ENCODE measurements at regions not wholly inside any gene's neighbourhood (a gene's known extent, or its start where the extent isn't known, plus 50 kb on each side); places are given as distances from the start of the nearest gene placed in this dataset.
"Not testable (repeated sequence)": the region's sequence is repeated elsewhere in the genome, so short reads cannot be mapped to it uniquely, and the experiment has no call there.

DNA sequence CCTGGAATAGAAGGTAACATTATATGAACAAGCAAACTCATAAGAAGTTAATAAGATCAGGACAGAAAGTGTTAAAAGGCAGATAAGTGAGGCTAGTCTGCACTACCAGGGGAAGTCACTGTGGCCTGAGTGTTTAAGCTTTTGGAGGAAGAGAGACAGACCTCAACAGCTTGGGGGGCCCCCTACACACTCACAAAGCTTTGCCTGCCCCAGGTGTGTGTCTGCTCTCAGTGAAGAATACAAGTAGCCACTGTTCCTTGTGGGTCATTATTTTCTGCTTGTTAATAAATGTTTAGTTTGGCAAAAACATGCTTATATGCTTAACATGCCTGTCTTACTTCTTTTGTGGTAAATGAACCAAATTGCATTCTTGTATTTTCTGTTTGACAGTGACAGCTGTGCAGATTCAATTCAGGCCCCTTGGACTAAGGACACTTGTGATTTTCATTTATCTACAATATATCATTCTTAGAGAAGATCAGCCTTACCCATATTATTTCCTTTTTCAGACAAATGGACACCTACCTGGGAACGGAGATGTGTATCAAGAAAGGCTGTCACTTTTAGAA lies 50.7 kb upstream of the C12orf71 start:
- Histone ChIP-seq H3K27ac (no peak overlapping the region), H3K36me3 (ENCODE audit: insufficient read depth, low read length) (no peaks in the 10 kb centered on the region), H3K9me3 (ENCODE audit: low read depth, low read length) (no peaks in the 10 kb centered on the region), H3K4me3 (no peak overlapping the region), H3K9ac (ENCODE audit: insufficient read length) (no peak overlapping the region)
- TF ChIP-seq POLR2AphosphoS5 (IDR thresholded peaks at IDR 0.05; ENCODE audit: borderline replicate concordance, low read depth, low read length) (no peak), FOXP2 (optimal IDR thresholded peaks at IDR 0.05; ENCODE audit: control extremely low read depth, extremely low read length, insufficient read depth) (no peak), EZH2 (IDR thresholded peaks at IDR 0.05) (no peak)
- DNase-seq (ENCODE audit: low read depth, low spot score) = no peak

DNA sequence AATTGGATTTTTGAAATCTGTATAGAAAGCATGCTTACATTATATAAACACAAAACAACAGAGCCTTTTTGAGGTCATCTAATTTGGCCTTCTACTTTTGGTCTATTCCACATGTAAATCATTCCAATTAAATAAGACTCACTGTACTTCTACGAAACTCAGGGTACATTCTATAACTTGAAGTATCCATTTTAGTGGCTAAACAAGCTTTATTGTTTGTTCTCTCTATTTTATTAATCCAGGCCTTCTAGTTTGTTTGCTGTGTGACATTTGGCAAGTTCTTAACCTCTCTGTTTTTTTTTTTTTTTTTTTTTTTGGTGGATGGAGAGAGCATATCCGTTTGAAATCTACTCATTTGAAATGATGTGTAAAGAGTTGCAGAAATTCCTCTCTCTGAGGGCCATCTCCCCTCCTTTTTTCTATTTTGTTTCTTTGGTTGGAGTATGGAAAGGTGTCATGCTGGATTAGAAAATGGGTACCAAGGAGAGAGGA lies 58.1 kb upstream of the C12orf71 start:
- Histone ChIP-seq H3K4me3 (no peak overlapping the region), H3K36me3 (ENCODE audit: insufficient read depth, low read length) (no peaks in the 10 kb centered on the region), H3K9me3 (ENCODE audit: low read depth, low read length) (no peaks in the 10 kb centered on the region), H3K9ac (ENCODE audit: insufficient read length) (no peak overlapping the region), H3K27ac (no peak overlapping the region)
- DNase-seq (ENCODE audit: low read depth, low spot score) = no peak
- TF ChIP-seq EZH2 (IDR thresholded peaks at IDR 0.05) (no peak), POLR2AphosphoS5 (IDR thresholded peaks at IDR 0.05; ENCODE audit: borderline replicate concordance, low read depth, low read length) (no peak), FOXP2 (optimal IDR thresholded peaks at IDR 0.05; ENCODE audit: control extremely low read depth, extremely low read length, insufficient read depth) (no peak)

DNA sequence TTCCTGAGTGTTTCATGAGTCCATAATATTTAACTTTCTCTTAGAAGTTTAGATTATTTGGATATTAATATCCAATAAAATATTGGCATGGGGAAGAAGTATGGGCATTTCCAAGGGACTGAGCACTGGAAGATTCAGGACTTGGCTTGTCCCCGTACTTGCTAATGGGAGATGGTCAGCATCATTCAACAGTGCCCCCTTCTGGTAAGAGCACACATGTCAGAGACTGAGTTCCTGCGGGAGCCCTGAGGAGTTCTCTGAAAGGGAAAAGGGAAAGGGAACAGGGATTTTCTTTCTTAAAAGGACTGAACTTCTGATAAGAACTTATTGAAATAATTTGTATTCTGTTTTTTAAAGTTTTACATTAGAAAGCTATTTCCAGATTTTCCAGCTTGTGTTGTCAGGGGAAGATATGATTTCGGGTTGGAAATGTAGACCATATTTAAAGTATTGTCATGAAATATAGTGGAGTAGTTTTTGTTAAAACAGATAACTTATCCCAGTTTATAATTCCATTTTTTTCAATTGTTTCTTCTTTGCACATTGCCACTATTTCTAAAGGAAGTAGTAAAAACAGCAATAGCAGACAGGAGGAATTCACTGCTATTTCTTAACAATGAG lies 59.8 kb upstream of the C12orf71 start:
- Histone ChIP-seq H3K9ac (ENCODE audit: insufficient read length) (no peak overlapping the region), H3K9me3 (ENCODE audit: low read depth, low read length) (no peaks in the 10 kb centered on the region), H3K4me3 (no peak overlapping the region), H3K36me3 (ENCODE audit: insufficient read depth, low read length) (no peaks in the 10 kb centered on the region), H3K27ac (no peak overlapping the region)
- DNase-seq (ENCODE audit: low read depth, low spot score) = peak; percentile 37
- TF ChIP-seq POLR2AphosphoS5 (IDR thresholded peaks at IDR 0.05; ENCODE audit: borderline replicate concordance, low read depth, low read length) (no peak), FOXP2 (optimal IDR thresholded peaks at IDR 0.05; ENCODE audit: control extremely low read depth, extremely low read length, insufficient read depth) (no peak), EZH2 (IDR thresholded peaks at IDR 0.05) (no peak)

DNA sequence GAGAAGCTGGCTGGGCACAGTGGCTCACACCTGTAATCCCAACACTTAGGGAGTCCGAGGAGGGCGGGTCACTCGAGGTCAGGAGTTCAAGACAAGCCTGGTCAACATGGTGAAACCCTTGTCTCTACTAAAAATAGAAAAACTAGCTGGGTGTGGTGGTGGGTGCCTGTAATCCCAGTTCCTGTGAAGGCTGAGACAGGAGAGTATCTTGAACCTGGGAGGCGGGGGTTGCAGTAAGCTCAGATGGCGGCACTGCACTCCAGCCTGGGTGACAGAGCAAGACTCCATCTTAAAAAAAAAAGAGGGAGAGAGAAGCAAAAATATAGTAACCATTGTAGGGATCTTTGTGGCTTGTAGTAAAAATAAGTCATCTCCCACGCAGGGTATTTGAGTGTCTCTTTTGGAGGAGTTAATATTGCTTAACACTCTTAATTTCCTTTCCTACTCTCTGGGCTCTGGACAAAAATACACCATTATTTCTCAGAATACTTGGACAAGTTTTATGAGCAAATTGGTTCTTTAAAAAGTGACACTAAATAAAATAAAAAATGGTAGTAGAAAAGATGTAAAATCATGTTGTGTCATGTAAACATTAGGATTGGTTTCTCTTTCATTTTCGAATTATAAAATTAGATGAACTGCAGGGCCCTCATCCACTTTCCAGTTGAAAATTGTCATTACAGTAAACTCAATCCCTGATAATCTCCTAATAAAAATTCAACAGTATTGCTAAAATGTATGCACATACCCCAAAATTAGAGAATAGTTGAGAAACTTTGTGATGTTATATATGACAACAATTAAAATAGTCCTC lies 61.1 kb upstream of the C12orf71 start:
- H3K4me3 ChIP-seq = no peak overlapping the region
- no peak overlapping the region for H3K9ac ChIP-seq (ENCODE audit: insufficient read length)

DNA sequence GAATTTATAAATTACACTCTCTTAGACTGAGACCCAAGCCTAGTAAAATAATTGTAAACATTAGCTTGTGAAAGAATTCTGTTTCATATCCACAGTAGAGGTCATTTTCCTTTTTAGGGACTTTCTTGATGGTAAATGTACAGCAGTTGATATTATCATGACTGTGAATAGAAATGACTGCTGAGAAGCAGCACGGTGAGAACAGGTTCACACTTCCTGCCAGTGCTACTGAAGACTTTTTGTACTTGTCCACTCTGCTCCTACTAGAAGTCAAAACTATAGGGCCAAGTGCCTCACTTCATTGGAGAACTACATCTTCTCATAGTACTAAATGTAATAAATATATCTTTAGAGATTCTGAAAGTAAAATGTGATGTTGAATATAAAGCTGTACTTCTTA lies 63.3 kb upstream of the C12orf71 start:
- not testable (repeated sequence) for H3K9ac ChIP-seq (ENCODE audit: insufficient read length); DNase-seq (ENCODE audit: low read depth, low spot score); H3K9me3 ChIP-seq (ENCODE audit: low read depth, low read length); H3K4me3 ChIP-seq; H3K36me3 ChIP-seq (ENCODE audit: insufficient read depth, low read length); H3K27ac ChIP-seq

More for the DNA sequence above, 61.1 kb upstream of the C12orf71 start:
- DNase-seq (ENCODE audit: low read depth, low spot score) = no peak
- TF ChIP-seq EZH2 (IDR thresholded peaks at IDR 0.05) (no peak), POLR2AphosphoS5 (IDR thresholded peaks at IDR 0.05; ENCODE audit: borderline replicate concordance, low read depth, low read length) (no peak), FOXP2 (optimal IDR thresholded peaks at IDR 0.05; ENCODE audit: control extremely low read depth, extremely low read length, insufficient read depth) (no peak)
- H3K36me3 ChIP-seq (ENCODE audit: insufficient read depth, low read length) = no peaks in the 10 kb centered on the region
- no peaks in the 10 kb centered on the region for H3K9me3 ChIP-seq (ENCODE audit: low read depth, low read length)
- no peak overlapping the region for H3K27ac ChIP-seq

DNA sequence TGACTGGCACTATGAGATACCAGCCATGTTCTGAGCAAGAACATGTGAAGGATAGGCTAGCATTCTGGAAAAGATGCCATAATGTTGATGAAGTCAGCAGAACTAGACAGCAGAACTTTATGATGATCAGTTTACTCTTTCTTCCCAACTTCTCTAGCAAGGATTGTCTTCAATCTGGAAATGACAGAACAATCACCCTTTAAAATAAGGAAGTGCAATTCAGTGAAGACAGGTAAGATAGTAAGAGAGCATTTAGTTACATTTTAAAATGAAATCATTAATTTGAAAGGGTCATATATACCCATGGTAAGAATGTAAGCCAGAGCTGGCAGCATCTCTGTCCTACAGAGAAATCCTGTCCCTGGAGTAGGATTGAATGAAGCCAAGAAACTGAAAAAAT lies 66.0 kb upstream of the C12orf71 start:
- no peak for TF ChIP-seq EZH2 (IDR thresholded peaks at IDR 0.05)
- no peak for TF ChIP-seq POLR2AphosphoS5 (IDR thresholded peaks at IDR 0.05; ENCODE audit: borderline replicate concordance, low read depth, low read length)
- TF ChIP-seq FOXP2 (optimal IDR thresholded peaks at IDR 0.05; ENCODE audit: control extremely low read depth, extremely low read length, insufficient read depth) = no peak
- no peaks in the 10 kb centered on the region for H3K36me3 ChIP-seq (ENCODE audit: insufficient read depth, low read length)
- H3K9ac ChIP-seq (ENCODE audit: insufficient read length) = no peak overlapping the region

DNA sequence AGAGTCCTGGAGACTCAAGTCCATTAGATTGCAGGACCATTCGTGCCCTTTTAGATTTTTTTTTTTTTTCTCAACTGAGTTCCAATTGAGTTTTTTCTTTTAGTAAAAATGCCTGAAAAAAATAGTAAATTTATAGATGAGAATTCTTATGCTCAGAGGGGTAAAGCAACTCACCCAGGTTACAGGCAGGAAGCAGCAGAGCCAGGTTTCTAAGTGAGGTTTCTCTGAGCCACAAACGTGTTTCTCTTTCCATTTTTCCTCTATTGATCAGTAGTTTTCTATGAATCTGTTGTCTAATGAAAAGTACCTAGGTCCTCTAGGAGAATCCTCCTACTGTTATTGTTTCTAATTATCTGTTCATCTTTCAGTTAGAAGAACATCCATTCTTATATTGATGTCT lies 66.4 kb upstream of the C12orf71 start:
- H3K36me3 ChIP-seq (ENCODE audit: insufficient read depth, low read length) = no peaks in the 10 kb centered on the region
- H3K27ac ChIP-seq = no peak overlapping the region
- TF ChIP-seq EZH2 (IDR thresholded peaks at IDR 0.05) (no peak), FOXP2 (optimal IDR thresholded peaks at IDR 0.05; ENCODE audit: control extremely low read depth, extremely low read length, insufficient read depth) (no peak), POLR2AphosphoS5 (IDR thresholded peaks at IDR 0.05; ENCODE audit: borderline replicate concordance, low read depth, low read length) (no peak)
- no peak for DNase-seq (ENCODE audit: low read depth, low spot score)
- no peak overlapping the region for H3K4me3 ChIP-seq
- H3K9me3 ChIP-seq (ENCODE audit: low read depth, low read length) = no peaks in the 10 kb centered on the region
- no peak overlapping the region for H3K9ac ChIP-seq (ENCODE audit: insufficient read length)

More for the DNA sequence above, 66.0 kb upstream of the C12orf71 start:
- H3K4me3 ChIP-seq = no peak overlapping the region
- H3K27ac ChIP-seq = no peak overlapping the region
- DNase-seq (ENCODE audit: low read depth, low spot score) = no peak
- no peaks in the 10 kb centered on the region for H3K9me3 ChIP-seq (ENCODE audit: low read depth, low read length)

DNA sequence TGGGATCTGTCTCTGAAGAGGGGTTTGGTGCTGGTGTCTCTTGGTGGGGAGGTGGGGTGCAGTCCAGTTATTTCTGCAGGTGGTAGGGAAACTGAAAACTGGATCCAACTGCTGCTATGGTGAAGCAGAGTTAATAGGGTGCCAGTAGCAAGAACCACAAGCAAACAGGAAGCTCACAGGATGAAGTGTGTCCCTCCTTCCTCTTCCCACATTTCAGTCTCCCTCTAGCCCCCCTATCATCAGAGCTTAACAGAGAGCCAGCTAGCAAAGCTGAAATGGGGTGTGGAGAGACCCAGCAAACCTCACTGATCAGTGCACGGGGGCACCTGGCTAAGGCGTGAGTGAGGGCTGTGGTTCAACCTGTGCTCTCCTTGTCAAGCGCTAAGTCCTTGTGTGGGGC lies 69.1 kb upstream of the C12orf71 start:
- H3K36me3 ChIP-seq (ENCODE audit: insufficient read depth, low read length) = no peaks in the 10 kb centered on the region
- no peak for DNase-seq (ENCODE audit: low read depth, low spot score)

More for the DNA sequence above, 69.1 kb upstream of the C12orf71 start:
- Histone ChIP-seq H3K9ac (ENCODE audit: insufficient read length) (no peak overlapping the region), H3K4me3 (no peak overlapping the region), H3K9me3 (ENCODE audit: low read depth, low read length) (no peaks in the 10 kb centered on the region), H3K27ac (no peak overlapping the region)
- no peak for TF ChIP-seq FOXP2 (optimal IDR thresholded peaks at IDR 0.05; ENCODE audit: control extremely low read depth, extremely low read length, insufficient read depth)
- no peak for TF ChIP-seq POLR2AphosphoS5 (IDR thresholded peaks at IDR 0.05; ENCODE audit: borderline replicate concordance, low read depth, low read length)
- TF ChIP-seq EZH2 (IDR thresholded peaks at IDR 0.05) = no peak
